ENCODE measurements at regions not wholly inside any gene's neighbourhood (a gene's known extent, or its start where the extent isn't known, plus 50 kb on each side); places are given as distances from the start of the nearest gene placed in this dataset.

DNA sequence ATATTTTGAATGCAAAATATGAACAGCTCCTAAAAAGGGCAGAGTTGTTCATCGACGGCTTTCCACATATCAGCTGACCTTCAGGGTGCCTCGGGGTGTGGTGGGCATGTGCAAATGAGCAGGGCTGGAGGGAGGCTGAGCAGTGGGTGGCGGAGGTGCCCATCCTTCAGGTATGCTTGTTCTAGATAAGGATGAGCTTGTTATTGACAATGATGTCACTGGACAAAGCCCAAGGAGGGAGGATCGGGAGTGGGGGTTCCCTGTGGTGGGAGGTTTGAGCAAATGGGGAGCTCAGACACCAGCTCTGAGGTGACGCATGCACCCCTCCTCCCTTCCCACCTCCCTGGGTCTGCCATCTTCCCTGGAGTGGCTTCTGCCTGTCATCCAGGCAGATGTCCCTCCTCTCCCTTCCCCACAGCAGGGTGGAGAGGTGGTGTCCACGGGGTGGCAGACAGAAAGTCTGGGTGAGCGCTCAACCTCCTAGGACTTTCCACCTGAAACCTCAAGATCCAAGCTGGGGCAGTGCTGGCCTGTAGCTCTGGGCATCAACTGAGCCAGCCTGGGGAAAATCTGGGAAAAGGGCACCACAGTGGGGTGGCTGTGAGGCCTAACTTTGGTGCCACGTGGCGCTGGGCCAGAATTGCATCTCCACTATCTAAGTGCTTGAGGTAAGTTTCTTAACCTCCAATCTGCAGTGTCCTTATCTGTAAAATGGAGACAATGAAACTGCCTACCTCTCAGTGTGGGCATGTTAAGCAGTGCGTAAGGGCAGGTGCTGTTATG lies 106.3 kb upstream of the THY1 start:
- no peak for DNase-seq (ENCODE audit: low spot score)

DNA sequence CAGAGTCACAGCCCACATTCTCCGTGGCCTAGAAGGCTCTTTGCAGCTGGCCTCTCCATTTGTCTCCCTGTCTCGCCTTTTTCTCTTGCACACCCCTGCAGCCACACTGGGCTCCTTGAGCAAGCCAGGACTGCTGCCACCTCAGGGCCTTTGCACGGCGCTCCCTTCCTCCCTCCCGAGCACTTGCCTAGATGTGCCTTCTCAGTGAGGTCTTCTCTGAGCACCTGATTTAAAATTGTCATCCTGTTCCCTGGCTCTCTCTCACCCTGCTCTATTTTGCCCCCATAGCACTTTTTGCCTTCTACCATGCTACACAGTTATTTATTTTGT lies 102.9 kb upstream of the THY1 start:
- Histone ChIP-seq H3K27ac (no peak overlapping the region), H3K4me3 (no peak overlapping the region)
- no peak for DNase-seq (ENCODE audit: low spot score)
- TF ChIP-seq, protein P1, sequence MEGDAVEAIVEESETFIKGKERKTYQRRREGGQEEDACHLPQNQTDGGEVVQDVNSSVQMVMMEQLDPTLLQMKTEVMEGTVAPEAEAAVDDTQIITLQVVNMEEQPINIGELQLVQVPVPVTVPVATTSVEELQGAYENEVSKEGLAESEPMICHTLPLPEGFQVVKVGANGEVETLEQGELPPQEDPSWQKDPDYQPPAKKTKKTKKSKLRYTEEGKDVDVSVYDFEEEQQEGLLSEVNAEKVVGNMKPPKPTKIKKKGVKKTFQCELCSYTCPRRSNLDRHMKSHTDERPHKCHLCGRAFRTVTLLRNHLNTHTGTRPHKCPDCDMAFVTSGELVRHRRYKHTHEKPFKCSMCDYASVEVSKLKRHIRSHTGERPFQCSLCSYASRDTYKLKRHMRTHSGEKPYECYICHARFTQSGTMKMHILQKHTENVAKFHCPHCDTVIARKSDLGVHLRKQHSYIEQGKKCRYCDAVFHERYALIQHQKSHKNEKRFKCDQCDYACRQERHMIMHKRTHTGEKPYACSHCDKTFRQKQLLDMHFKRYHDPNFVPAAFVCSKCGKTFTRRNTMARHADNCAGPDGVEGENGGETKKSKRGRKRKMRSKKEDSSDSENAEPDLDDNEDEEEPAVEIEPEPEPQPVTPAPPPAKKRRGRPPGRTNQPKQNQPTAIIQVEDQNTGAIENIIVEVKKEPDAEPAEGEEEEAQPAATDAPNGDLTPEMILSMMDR (IDR thresholded peaks at IDR 0.05) = no peak

More for the DNA sequence above, 106.3 kb upstream of the THY1 start:
- no peak overlapping the region for H3K27ac ChIP-seq
- H3K4me3 ChIP-seq = no peak overlapping the region
- TF ChIP-seq, protein P1 (IDR thresholded peaks at IDR 0.05) = no peak

DNA sequence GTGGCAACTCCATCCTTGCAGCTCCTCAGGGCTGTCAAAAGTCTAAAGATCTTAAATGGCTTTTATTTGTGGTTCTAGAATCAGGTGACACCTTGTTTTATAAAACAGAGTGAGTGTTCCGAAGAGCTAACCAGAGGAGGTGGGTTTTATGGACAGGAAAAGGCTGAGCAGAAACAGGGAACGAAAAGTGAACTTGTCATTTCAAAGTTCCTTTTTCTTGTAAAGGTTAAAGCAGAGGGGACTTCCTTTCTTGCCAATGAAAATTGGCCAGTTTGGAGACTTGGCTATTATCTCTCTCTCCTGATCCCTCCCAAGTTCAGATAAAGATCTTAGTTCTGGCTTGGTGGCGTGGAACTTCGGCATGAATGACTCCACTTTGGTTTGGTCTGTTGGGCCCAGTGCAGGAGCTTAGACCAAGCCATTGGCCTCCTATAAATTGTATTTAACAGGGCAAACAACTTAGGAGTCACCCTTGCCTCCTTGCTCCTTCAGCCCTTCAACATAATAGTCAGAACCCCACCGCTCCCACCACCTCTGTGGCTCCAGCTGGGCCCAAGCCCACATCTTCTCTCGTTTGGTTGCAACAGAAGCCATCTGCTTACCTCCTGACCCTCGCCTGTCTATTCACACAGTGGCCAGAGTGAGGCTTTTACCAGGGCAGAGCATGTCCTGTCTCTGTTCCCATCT lies 102.4 kb upstream of the THY1 start:
- no peak overlapping the region for H3K27ac ChIP-seq
- H3K4me3 ChIP-seq = no peak overlapping the region
- TF ChIP-seq, protein P1 (IDR thresholded peaks at IDR 0.05) = no peak
- no peak for DNase-seq (ENCODE audit: low spot score)

DNA sequence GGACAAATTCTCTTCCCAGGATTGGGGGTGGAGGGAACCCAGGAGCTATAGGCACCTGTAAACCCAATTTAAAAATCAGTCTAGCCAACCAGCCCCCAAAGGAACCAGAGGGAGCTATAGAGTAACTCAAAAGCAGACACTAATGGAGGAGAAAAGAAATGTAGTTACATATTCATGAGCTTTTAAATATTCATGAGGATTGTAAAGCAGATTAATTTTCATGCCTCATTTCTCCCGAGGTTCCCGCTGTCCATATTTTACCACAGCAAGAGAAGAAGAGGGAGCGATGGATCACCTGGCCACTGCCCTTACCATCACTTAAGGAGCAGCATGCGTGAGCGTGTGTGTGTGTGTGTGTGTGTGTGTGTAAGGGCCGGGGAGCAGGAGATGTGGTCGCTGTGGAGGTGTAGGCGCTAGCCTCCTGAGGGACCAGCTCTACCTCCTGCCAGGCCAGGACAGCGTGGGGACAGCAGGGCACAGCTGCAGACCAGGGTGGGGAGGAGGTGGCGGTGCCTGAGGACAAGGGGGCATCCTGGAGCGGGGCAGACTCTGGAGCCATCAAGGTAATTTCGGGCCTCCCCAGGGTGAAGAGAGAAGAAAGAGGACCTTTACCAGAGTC lies 100.7 kb upstream of the THY1 start:
- DNase-seq (ENCODE audit: low spot score) = no peak
- Histone ChIP-seq H3K27ac (no peak overlapping the region), H3K4me3 (no peak overlapping the region)
- TF ChIP-seq, protein P1 (IDR thresholded peaks at IDR 0.05) = no peak

DNA sequence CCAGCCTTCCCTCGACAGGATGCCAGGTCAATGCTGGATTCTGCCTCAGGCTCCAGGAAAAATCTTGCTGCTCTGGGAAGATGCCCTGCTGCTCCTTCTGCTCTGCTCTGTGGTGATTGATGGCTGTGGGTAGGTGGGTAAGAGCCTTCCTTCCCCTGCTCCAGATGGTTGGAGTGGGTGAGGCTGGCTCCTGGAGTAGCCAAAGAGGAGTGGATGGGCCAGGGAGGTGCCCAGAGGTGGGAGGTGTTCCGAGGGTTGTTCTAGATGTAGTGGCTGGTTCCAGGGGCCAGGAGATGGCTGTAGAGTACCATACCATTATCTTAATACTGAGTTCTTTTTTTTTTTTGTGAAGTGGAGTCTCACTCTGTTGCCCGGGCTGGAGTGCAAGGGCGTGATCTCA lies 99.6 kb upstream of the THY1 start:
- no peak for DNase-seq (ENCODE audit: low spot score)
- Histone ChIP-seq H3K27ac (no peak overlapping the region), H3K4me3 (no peak overlapping the region)
- TF ChIP-seq, protein P1 (IDR thresholded peaks at IDR 0.05) = no peak

DNA sequence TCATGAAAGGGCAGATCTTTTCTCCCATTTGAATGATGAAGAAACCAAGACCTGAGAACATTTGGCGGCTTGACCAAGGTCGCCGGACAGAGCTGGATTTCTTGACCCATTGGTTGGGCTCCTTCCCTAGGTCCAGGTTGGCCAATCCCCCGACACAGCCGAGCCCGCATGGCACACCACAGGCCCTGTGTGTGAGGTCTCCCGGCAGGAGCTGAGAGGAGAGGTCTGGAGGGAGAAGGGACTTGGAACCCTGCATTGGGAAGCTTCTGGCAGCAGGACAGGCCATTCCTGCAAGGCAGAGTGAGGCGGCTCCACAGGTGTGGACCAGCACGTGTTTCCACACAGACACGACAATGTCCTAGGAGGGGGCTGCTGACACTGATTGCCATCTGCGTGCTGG lies 98.6 kb upstream of the THY1 start:
- DNase-seq (ENCODE audit: low spot score) = no peak
- Histone ChIP-seq H3K27ac (no peak overlapping the region), H3K4me3 (no peak overlapping the region)
- TF ChIP-seq, protein P1 (IDR thresholded peaks at IDR 0.05) = no peak
